Pancreas (tissue), 10 donors: ENCODE measurements at regions not wholly inside any gene's neighbourhood (a gene's known extent, or its start where the extent isn't known, plus 50 kb on each side); places are given as distances from the start of the nearest gene placed in this dataset.

ENCODE experiments used
- ATAC-seq, 4 donors: fragments of 200-7000 bp; cut with Tn5 transposase; one replicate each; pipeline versions ENCODE4 v1.8.0 to v1.9.1; 2020; ENCODE audit warnings: mild to moderate bottlenecking in 4 of 4, moderate library complexity in 4 of 4
- DNase-seq, 6 donors: peaks; one replicate each; pipeline ENCODE4 v3.0.0-alpha.2; 2020
- FAIRE-seq: peaks from 2 replicates; lab custom pipeline; 2012; peaks lifted over from hg19 to GRCh38; lab: Jason Lieb, UNC
- H3K27ac ChIP-seq, 4 donors: fragments of 200-600 bp; sonication (generic); 1 replicate in 3 of 4; 2 replicates in 1 of 4; pipeline versions ENCODE4 v1.5.0 to v1.8.0; 2020
- H3K27me3 ChIP-seq, 4 donors: fragments of 200-600 bp; one replicate each; pipeline ENCODE4 v1.8.0; 2021
- H3K36me3 ChIP-seq, 3 donors: fragments of 200-600 bp; sonication (generic) in 1 of 3; one replicate each; pipeline versions ENCODE4 v1.5.0 to v1.8.0; 2020 to 2021
- H3K4me1 ChIP-seq, 3 donors: fragments of 200-600 bp; one replicate each; pipeline ENCODE4 v1.8.0; 2021
- H3K4me3 ChIP-seq, 4 donors: fragments of 200-600 bp; sonication (generic) in 2 of 4; one replicate each; pipeline versions ENCODE4 v1.5.0 to v1.8.0; 2020 to 2021
- H3K9me3 ChIP-seq, 4 donors: fragments of 200-600 bp; one replicate each; pipeline ENCODE4 v1.8.0; 2021
- WGBS, 2 donors: extraction: QIAGEN DNeasy Blood & Tissue Kit; methylation state at CpG; one replicate each; pipeline ENCODE4 v1.1.7; 2013; 5-methylcytosine and 5-hydroxymethylcytosine counted together
- intact Hi-C, 3 donors: fragments of 100-400 bp; cut with DNase I; formaldehyde crosslinking; loops; one replicate each; pipeline versions ENCODE4 v1.11.1 to v1.14.2; 2022
- TF ChIP-seq, protein P1 (sequence below), 4 donors: fragments of 200-600 bp; sonication (generic) in 3 of 4; IDR thresholded peaks; one replicate each; pipeline versions ENCODE4 v1.5.0 to v1.8.0; 2021; ENCODE audit warnings: antibody characterized with exemption in 4 of 4
- donor health status: healthy with polysubstance abuse.
- donor health status: DM: no; HTN: no; CAD: no; lungs with moderate emphysema.
- donor health status: DM: no; HTN: no; CAD: no.
- donor health status: control.
- donor health status: control.
- donor health status: Bipolar disorder and iron deficiency.
- donor health status: DM: yes; HTN: yes; CAD: no.
- donor health status: DM: no; HTN: no; CAD: no.
- donor health status: DM: no; HTN: no; CAD: no.
- donor health status: DM: yes; HTN: yes; CAD: no.

DNA sequence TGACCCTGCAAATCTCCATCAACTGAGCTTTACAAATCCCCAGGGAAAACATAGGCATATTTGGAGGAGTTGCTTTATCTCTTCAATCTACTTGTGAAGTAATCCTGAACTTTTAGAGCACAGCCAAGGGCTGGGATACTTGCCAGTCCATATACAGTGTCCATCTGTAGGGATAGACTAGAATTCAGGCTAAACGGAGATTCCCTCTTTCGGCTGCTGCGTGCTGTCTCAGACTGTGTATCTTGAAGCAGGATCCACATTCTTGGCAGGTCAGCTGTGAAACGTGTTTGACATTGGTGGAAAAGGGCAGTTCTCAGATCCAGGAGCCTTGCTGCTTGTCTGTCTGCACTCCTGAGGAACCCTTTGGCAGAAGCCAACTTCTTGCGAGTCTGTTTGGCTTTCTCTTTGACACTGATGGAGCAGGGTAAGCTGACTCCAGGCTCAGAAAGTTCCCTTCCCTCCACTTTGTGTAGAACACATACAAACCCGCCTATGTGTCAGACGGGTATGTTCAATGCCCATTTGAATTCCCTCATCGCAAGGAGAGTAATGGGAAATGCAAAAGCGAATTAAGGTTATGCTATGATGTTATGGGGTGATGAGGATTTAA, 221.8 kb downstream of the MAP2K4 start:
- intact Hi-C loops = no loop called here

DNA sequence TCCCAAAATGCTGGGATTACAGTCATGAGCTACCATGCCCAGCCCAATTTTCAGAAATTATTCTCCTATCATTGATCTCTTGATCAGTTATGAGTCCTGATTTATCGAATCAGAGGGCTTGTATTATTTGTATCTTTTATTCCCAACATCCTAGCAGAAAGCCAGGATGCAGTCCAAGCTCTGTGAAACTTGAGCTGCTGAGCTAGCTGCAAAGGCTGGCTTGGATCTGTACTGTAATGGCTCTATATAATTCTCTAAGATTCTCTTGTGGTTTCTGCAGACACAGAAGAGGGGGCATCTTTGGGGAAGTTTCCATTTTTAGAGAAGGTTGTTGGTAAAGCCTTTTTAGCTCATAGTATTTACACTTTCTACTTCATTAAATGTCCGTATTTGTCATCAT, 227.1 kb downstream of the MAP2K4 start:
- Histone ChIP-seq H3K36me3 (no peaks in the 10 kb centered on the region), H3K9me3 (no peaks in the 10 kb centered on the region), H3K4me3 (no peak overlapping the region), H3K27me3 (no peaks in the 10 kb centered on the region), H3K27ac (no peak overlapping the region), H3K4me1 (no peaks in the 10 kb centered on the region)
- TF ChIP-seq, protein P1, sequence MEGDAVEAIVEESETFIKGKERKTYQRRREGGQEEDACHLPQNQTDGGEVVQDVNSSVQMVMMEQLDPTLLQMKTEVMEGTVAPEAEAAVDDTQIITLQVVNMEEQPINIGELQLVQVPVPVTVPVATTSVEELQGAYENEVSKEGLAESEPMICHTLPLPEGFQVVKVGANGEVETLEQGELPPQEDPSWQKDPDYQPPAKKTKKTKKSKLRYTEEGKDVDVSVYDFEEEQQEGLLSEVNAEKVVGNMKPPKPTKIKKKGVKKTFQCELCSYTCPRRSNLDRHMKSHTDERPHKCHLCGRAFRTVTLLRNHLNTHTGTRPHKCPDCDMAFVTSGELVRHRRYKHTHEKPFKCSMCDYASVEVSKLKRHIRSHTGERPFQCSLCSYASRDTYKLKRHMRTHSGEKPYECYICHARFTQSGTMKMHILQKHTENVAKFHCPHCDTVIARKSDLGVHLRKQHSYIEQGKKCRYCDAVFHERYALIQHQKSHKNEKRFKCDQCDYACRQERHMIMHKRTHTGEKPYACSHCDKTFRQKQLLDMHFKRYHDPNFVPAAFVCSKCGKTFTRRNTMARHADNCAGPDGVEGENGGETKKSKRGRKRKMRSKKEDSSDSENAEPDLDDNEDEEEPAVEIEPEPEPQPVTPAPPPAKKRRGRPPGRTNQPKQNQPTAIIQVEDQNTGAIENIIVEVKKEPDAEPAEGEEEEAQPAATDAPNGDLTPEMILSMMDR (IDR thresholded peaks at IDR 0.05) = no peak
- no peak for FAIRE-seq
- ATAC-seq = no peak
- no peak for DNase-seq
- intact Hi-C loops = no loop called here
- 65 to 67% methylated on average over 2 of the region's 2 CpGs for WGBS, 2 donors

More for the DNA sequence above, 221.8 kb downstream of the MAP2K4 start:
- no peak for FAIRE-seq
- Histone ChIP-seq H3K4me1 (no peaks in the 10 kb centered on the region), H3K27me3 (no peaks in the 10 kb centered on the region), H3K4me3 (no peak overlapping the region), H3K27ac (no peak overlapping the region), H3K36me3 (no peaks in the 10 kb centered on the region), H3K9me3 (no peaks in the 10 kb centered on the region)
- TF ChIP-seq, protein P1 (IDR thresholded peaks at IDR 0.05) = no peak
- no peak for DNase-seq
- WGBS, 2 donors = 60% methylated on average over 9 of the region's 9 CpGs
- ATAC-seq = no peak

DNA sequence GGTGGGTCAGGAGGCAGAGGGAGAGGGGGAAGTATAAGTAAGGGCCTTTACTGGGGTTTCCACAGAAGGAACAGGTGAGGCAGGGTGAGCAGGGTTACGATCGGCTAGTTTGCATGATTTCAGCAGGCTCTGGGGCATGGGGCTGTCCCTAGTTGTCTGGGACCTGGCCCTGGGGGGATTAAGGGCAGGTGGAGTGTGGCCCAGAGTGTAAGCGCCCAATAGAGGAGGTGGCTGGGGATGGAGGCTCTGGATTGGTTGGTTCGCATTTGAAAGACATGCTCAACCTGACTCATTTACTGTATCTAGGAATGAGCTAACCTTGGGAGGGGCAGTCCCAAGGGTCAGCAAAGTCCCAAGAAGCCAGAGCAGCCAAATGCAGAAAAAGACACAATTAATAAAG, 230.3 kb downstream of the MAP2K4 start:
- no peak for ATAC-seq
- TF ChIP-seq, protein P1 (IDR thresholded peaks at IDR 0.05) = no peak
- Histone ChIP-seq H3K36me3 (no peaks in the 10 kb centered on the region), H3K9me3 (no peaks in the 10 kb centered on the region), H3K27me3 (no peaks in the 10 kb centered on the region), H3K27ac (no peak overlapping the region), H3K4me1 (no peaks in the 10 kb centered on the region), H3K4me3 (no peak overlapping the region)
- FAIRE-seq = no peak
- no peak for DNase-seq
- 79 to 93% methylated on average over 4 of the region's 4 CpGs for WGBS, 2 donors
- intact Hi-C loops = loop anchor here in 2 of 3 donors (10.0 kb wide), 2 partner anchors 414 to 744 kb away; partner anchors contain the start of gene MYOCD (in 1 of the 2)

DNA sequence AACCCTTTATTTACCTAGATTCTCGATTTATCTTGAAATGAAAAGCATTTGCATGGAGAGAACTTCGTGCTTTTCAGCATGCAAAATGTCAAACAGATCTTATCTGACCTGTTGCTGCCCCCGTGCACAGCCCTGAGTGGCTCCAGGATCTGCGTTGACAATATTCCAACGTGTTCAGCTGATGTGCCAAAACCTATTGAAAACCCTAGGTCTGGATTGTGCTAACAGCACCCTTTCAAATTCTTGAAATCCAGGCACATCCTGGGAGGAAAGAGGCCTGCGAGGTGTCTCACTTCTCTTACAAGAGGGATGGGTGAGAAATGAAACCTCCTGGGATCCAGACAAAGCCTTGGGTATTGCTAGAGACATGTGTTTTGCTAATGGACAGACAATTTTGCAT, 231.8 kb downstream of the MAP2K4 start:
- no peak for ATAC-seq
- H3K9me3 ChIP-seq = no peaks in the 10 kb centered on the region
- H3K27me3 ChIP-seq = no peaks in the 10 kb centered on the region
- H3K27ac ChIP-seq = no peak overlapping the region
- intact Hi-C loops = loop anchor here in 2 of 3 donors (10.0 kb wide), 2 partner anchors 412 to 742 kb away; partner anchors contain the start of gene MYOCD (in 1 of the 2)
- no peak for DNase-seq
- TF ChIP-seq, protein P1 (IDR thresholded peaks at IDR 0.05) = no peak
- FAIRE-seq = no peak
- H3K4me1 ChIP-seq = no peaks in the 10 kb centered on the region
- no peak overlapping the region for H3K4me3 ChIP-seq
- H3K36me3 ChIP-seq = no peaks in the 10 kb centered on the region
- WGBS, 2 donors = 36 to 41% methylated on average over 6 of the region's 6 CpGs

DNA sequence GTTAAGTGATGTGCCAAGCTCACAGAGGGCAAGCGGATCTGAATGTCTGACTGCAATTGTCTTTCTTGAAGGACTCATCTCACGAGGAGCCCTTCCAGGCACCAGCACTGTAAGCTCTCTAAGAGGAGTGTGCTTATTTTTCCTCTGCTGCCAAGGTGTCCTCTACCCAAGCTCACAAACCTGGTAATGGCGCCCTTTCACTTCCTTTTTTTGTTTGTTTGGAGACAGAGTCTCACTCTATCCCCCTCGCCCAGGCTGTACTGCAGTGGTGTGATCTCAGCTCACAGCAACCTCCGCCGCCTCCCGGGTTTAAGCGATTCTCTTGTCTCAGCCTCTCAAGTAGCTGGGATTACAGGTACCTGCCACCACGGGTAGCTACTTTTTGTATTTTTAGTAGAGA, 233.8 kb downstream of the MAP2K4 start:
- no peak for ATAC-seq
- Histone ChIP-seq H3K27ac (no peak overlapping the region), H3K27me3 (peaks cover 0 to 8% (median 0%) of the 10 kb centered on the region in 4 donors), H3K4me3 (no peak overlapping the region), H3K9me3 (no peaks in the 10 kb centered on the region), H3K4me1 (no peaks in the 10 kb centered on the region), H3K36me3 (no peaks in the 10 kb centered on the region)
- no peak for FAIRE-seq
- intact Hi-C loops = loop anchor here in 2 of 3 donors (10.0 kb wide), 2 partner anchors 410 to 740 kb away; partner anchors contain the start of gene MYOCD (in 1 of the 2)
- 71 to 77% methylated on average over 9 of the region's 9 CpGs for WGBS, 2 donors
- TF ChIP-seq, protein P1 (IDR thresholded peaks at IDR 0.05) = no peak
- DNase-seq = no peak
